OCI-LY7 (cell line): ENCODE measurements at regions not wholly inside any gene's neighbourhood (a gene's known extent, or its start where the extent isn't known, plus 50 kb on each side); places are given as distances from the start of the nearest gene placed in this dataset.

Experiments
- BruUV-seq: library from RNA; stranded (reverse); fragments of 400-500 nt; replicated peaks from 2 replicates; lab custom pipeline; 2021; lab: Mats Ljungman, UMichigan
- CTCF ChIA-PET: fragments of 300-600 bp; sonication (Branson Sonifier 250); formaldehyde crosslinking; loops from one replicate; lab custom pipeline; 2022; ENCODE audit warnings: antibody characterized with exemption; ENCODE audit not compliant: unreplicated experiment; lab: Charles Lee
- POLR2A ChIA-PET: fragments of 300-600 bp; sonication (Branson Sonifier 250); formaldehyde crosslinking; loops from one replicate; lab custom pipeline; 2022; ENCODE audit warnings: antibody characterized with exemption; lab: Charles Lee
- DNase-seq: peaks from one replicate; pipeline ENCODE4 v3.0.0-alpha.2; 2015; ENCODE audit warnings: low spot score
- H2AFZ ChIP-seq: fragments of 200-600 bp; sonication (generic), shearing (Covaris generic); 2 replicates; pipeline ENCODE4 v1.6.1; 2014; ENCODE audit warnings: mild to moderate bottlenecking, antibody characterized with exemption, low read length, moderate library complexity
- H3K27ac ChIP-seq: fragments of 200-600 bp; sonication (generic); 2 replicates; pipeline ENCODE4 v1.5.1; 2014; ENCODE audit warnings: mixed run types, low read depth, mild to moderate bottlenecking, moderate library complexity, low read length, inconsistent platforms; ENCODE audit not compliant: poor library complexity, severe bottlenecking
- H3K36me3 ChIP-seq: fragments of 200-600 bp; sonication (generic); 2 replicates; pipeline ENCODE4 v1.6.1; 2014; ENCODE audit warnings: mild to moderate bottlenecking, antibody characterized with exemption, low read length, moderate library complexity, mixed read lengths; ENCODE audit not compliant: insufficient read depth
- H3K4me1 ChIP-seq: fragments of 200-600 bp; sonication (generic); 2 replicates; pipeline ENCODE4 v1.5.1; 2014; ENCODE audit warnings: mild to moderate bottlenecking, low read length; ENCODE audit not compliant: insufficient read depth, poor library complexity, severe bottlenecking
- H3K4me2 ChIP-seq: fragments of 200-600 bp; sonication (generic); 2 replicates; pipeline ENCODE4 v1.6.1; 2014; ENCODE audit warnings: mild to moderate bottlenecking, low read length
- H3K4me3 ChIP-seq: fragments of 200-600 bp; sonication (generic); 2 replicates; pipeline ENCODE4 v1.5.1; 2014; ENCODE audit warnings: mild to moderate bottlenecking, low read depth, low read length; ENCODE audit not compliant: poor library complexity, severe bottlenecking
- H3K79me2 ChIP-seq: fragments of 200-600 bp; sonication (generic); 2 replicates; pipeline ENCODE4 v1.6.1; 2016; ENCODE audit warnings: low read depth, mild to moderate bottlenecking, low read length, moderate library complexity, mixed read lengths; ENCODE audit not compliant: insufficient read depth
- H3K9me2 ChIP-seq: fragments of 200-600 bp; sonication (generic); 2 replicates; pipeline ENCODE4 v1.6.1; 2016; ENCODE audit warnings: mild to moderate bottlenecking, low read length, mixed read lengths; ENCODE audit not compliant: insufficient read depth
- H3K9me3 ChIP-seq: fragments of 200-600 bp; sonication (generic); 2 replicates; pipeline ENCODE4 v1.6.1; 2014; ENCODE audit warnings: mild to moderate bottlenecking, mixed run types, low read length, mixed read lengths
- H4K20me1 ChIP-seq: fragments of 200-600 bp; sonication (generic); 2 replicates; pipeline ENCODE4 v1.6.1; 2014; ENCODE audit warnings: mild to moderate bottlenecking, antibody characterized with exemption, low read length, moderate library complexity, mixed read lengths; ENCODE audit not compliant: insufficient read depth
- EZH2phosphoT487 ChIP-seq: fragments of 200-600 bp; sonication (generic); IDR thresholded peaks from 2 replicates; pipeline ENCODE4 v1.6.1; 2018; ENCODE audit warnings: low read depth, borderline replicate concordance, mild to moderate bottlenecking, mixed run types, antibody characterized with exemption, low read length, moderate library complexity, mixed read lengths
- intact Hi-C: fragments of 100-400 bp; cut with micrococcal nuclease; formaldehyde crosslinking; loops from one replicate; pipeline ENCODE4 v1.10.0; 2022; ENCODE audit not compliant: unreplicated experiment
- TF ChIP-seq, protein P1 (sequence below): fragments of 200-600 bp; sonication (generic); conservative IDR thresholded peaks from 2 replicates; pipeline ENCODE4 v1.5.1; 2014; ENCODE audit warnings: mild to moderate bottlenecking, antibody characterized with exemption, low read length, moderate library complexity, mixed read lengths

DNA sequence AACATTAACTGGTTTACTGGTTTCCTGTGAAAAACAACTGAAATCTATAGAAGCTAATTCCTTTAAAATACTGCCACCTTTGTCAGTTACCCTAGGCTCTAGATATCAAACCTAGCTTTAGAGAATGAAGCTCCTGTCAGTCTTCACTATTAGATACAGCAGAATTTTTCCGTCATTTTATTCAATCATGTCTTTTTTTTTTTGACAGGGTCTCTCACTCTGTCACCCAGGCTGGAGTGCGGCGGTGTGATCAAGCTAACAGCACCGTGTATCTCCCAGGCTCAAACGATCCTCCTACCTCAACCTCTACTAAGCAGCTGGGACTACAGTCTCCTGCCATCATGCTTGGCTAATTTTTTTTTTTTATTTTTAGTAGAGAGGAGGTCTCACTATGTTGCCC is 415.2 kb upstream of the LRRTM4 start:
- Histone ChIP-seq H3K9me3 (no peaks in the 10 kb centered on the region), H3K79me2 (no peaks in the 10 kb centered on the region), H3K36me3 (no peaks in the 10 kb centered on the region), H4K20me1 (no peaks in the 10 kb centered on the region), H3K9me2 (no peaks in the 10 kb centered on the region), H3K4me2 (no peak overlapping the region), H3K27ac (no peak overlapping the region), H3K4me3 (no peak overlapping the region), H2AFZ (no peak overlapping the region), H3K4me1 (no peaks in the 10 kb centered on the region)
- no TSS peak for BruUV-seq
- TF ChIP-seq EZH2phosphoT487: no peak
- TF ChIP-seq, protein P1, sequence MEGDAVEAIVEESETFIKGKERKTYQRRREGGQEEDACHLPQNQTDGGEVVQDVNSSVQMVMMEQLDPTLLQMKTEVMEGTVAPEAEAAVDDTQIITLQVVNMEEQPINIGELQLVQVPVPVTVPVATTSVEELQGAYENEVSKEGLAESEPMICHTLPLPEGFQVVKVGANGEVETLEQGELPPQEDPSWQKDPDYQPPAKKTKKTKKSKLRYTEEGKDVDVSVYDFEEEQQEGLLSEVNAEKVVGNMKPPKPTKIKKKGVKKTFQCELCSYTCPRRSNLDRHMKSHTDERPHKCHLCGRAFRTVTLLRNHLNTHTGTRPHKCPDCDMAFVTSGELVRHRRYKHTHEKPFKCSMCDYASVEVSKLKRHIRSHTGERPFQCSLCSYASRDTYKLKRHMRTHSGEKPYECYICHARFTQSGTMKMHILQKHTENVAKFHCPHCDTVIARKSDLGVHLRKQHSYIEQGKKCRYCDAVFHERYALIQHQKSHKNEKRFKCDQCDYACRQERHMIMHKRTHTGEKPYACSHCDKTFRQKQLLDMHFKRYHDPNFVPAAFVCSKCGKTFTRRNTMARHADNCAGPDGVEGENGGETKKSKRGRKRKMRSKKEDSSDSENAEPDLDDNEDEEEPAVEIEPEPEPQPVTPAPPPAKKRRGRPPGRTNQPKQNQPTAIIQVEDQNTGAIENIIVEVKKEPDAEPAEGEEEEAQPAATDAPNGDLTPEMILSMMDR: no peak
- POLR2A ChIA-PET: no interaction called here
- no peak for DNase-seq
- intact Hi-C loops: no loop called here
- CTCF ChIA-PET: no interaction called here

DNA sequence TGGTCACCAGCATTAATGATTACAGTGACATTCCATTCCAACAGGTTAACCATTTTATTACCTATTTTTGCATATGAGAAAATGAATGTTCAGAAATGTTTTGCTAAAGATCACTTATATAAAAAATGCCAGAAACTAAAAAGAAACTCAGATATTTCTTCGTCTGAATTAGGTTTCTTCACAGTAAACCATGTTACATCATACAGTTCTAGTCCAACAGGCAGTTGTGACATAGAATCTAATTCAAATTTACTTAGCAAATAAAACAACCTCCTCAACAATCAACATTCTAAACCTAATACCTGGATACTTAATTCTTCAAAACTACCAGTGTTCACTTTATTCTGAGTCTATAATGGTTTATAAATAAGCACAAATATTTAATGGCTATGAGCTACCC is 416.3 kb upstream of the LRRTM4 start:
- BruUV-seq: no TSS peak
- POLR2A ChIA-PET: no interaction called here
- Histone ChIP-seq H2AFZ (no peak overlapping the region), H3K4me3 (no peak overlapping the region), H3K4me2 (no peak overlapping the region), H3K9me2 (no peaks in the 10 kb centered on the region), H3K4me1 (no peaks in the 10 kb centered on the region), H3K36me3 (no peaks in the 10 kb centered on the region), H4K20me1 (no peaks in the 10 kb centered on the region), H3K79me2 (no peaks in the 10 kb centered on the region), H3K9me3 (no peaks in the 10 kb centered on the region), H3K27ac (no peak overlapping the region)
- TF ChIP-seq EZH2phosphoT487: no peak
- TF ChIP-seq, protein P1: no peak
- no peak for DNase-seq
- CTCF ChIA-PET: no interaction called here
- intact Hi-C loops: no loop called here

DNA sequence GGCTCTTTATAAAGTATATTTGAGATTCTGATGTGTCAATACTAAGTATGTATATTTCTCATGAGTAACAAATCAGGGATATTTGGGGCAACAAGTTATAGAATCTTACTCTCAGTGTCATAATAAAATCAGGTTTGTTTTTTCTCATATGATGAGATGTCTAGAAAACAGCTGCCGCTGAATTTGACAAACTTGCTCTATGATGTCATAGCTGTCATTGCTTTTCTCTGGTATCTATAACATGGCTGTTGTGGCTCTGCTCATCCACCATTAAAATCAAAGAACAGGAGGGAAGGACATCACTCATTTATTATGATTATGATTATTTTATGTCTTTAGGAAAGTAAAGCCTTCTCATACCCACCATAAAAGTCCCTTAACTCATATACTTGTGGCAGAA is 417.2 kb upstream of the LRRTM4 start:
- ChIA-PET POLR2A (interaction anchor here (0.6 kb wide), 1 partner anchor 80 kb away, joined by 3 read pairs; no protein-coding TSS in a partner anchor), CTCF (no interaction called here)
- H3K4me1 ChIP-seq: no peaks in the 10 kb centered on the region
- H3K27ac ChIP-seq: no peak overlapping the region
- no peaks in the 10 kb centered on the region for H3K79me2 ChIP-seq
- intact Hi-C loops: no loop called here
- H3K4me3 ChIP-seq: no peak overlapping the region
- no peaks in the 10 kb centered on the region for H4K20me1 ChIP-seq
- no peaks in the 10 kb centered on the region for H3K9me3 ChIP-seq
- no peaks in the 10 kb centered on the region for H3K9me2 ChIP-seq
- no peaks in the 10 kb centered on the region for H3K36me3 ChIP-seq
- DNase-seq: no peak
- H2AFZ ChIP-seq: no peak overlapping the region
- H3K4me2 ChIP-seq: no peak overlapping the region
- no TSS peak for BruUV-seq
- TF ChIP-seq EZH2phosphoT487: no peak
- TF ChIP-seq, protein P1: no peak
